ENCODE measurements at regions not wholly inside any gene's neighbourhood (a gene's known extent, or its start where the extent isn't known, plus 50 kb on each side); places are given as distances from the start of the nearest gene placed in this dataset.

- TF ChIP-seq EZH2 (optimal IDR thresholded peaks at IDR 0.05; ENCODE audit: low read depth, low read length) = no peak
- no peak for TF ChIP-seq CTCF (IDR thresholded peaks at IDR 0.05; ENCODE audit: low read length)
- TF ChIP-seq EZH2phosphoT487 (IDR thresholded peaks at IDR 0.05; ENCODE audit: low read length) = no peak
Measured at GRCh38 chr2:235350234-235350633, 143.6 kb upstream of the AGAP1 start.

All from MM.1S (cell line).